CD4-positive, alpha-beta T cell (primary cell): ENCODE measurements at regions not wholly inside any gene's neighbourhood (a gene's known extent, or its start where the extent isn't known, plus 50 kb on each side); places are given as distances from the start of the nearest gene placed in this dataset.

Experiments
- ATAC-seq: fragments of 200-7000 bp; cut with Tn5 transposase; one replicate; pipeline ENCODE4 v1.10.0; 2022; ENCODE audit warnings: mild to moderate bottlenecking; ENCODE audit not compliant: poor library complexity
- CTCF ChIA-PET: fragments of 350-600 bp; sonication (Branson Sonifier 250); formaldehyde crosslinking; loops from one replicate; lab custom pipeline; 2021; ENCODE audit warnings: antibody characterized with exemption, inconsistent platforms; lab: Charles Lee
- POLR2A ChIA-PET: fragments of 350-600 bp; sonication (Branson Sonifier 250); formaldehyde crosslinking; loops from one replicate; lab custom pipeline; 2021; ENCODE audit warnings: antibody characterized with exemption, inconsistent platforms; lab: Charles Lee
- DNase-seq, 14 experiments: peaks; one replicate each; pipeline ENCODE4 v3.0.0-alpha.2; 2013 to 2020; ENCODE audit warnings: mixed read lengths in 2 of 14
- H3K27ac ChIP-seq, 2 donors: one replicate each; pipeline versions ENCODE4 v1.5.1 to v1.7.0; 2013; ENCODE audit warnings: low read length in 2 of 2, low read depth in 1 of 2, mild to moderate bottlenecking in 1 of 2
- H3K27me3 ChIP-seq, 2 experiments: 1 replicate in 1 of 2; 2 replicates in 1 of 2; pipeline versions ENCODE4 v1.6.1 to v1.7.0; 2013; ENCODE audit warnings: low read length in 2 of 2, control low read depth in 1 of 2, mild to moderate bottlenecking in 1 of 2, moderate library complexity in 1 of 2; ENCODE audit not compliant: insufficient read depth in 2 of 2, control insufficient read depth in 1 of 2
- H3K36me3 ChIP-seq: one replicate; pipeline ENCODE4 v1.6.1; 2013; ENCODE audit warnings: low read length, control low read depth; ENCODE audit not compliant: insufficient read depth
- H3K4me1 ChIP-seq: one replicate; pipeline ENCODE4 v1.6.1; 2013; ENCODE audit warnings: low read length, control low read depth; ENCODE audit not compliant: insufficient read depth
- H3K4me3 ChIP-seq: one replicate; pipeline ENCODE4 v1.5.1; 2013; ENCODE audit warnings: mild to moderate bottlenecking, low read length, moderate library complexity
- H3K9me3 ChIP-seq, 2 experiments: 1 replicate in 1 of 2; 2 replicates in 1 of 2; pipeline versions ENCODE4 v1.6.1 to v1.7.0; 2013; ENCODE audit warnings: low read length in 2 of 2, mild to moderate bottlenecking in 2 of 2, control low read depth in 1 of 2, moderate library complexity in 1 of 2; ENCODE audit not compliant: control insufficient read depth in 1 of 2, insufficient read depth in 1 of 2
- H3K27ac Mint-ChIP-seq: one replicate; pipeline ENCODE4 v1.8.0; 2020; ENCODE audit warnings: mixed read lengths
- H3K27me3 Mint-ChIP-seq: one replicate; pipeline ENCODE4 v1.8.0; 2021; ENCODE audit warnings: mixed read lengths
- H3K36me3 Mint-ChIP-seq: one replicate; pipeline ENCODE4 v1.8.0; 2021; ENCODE audit warnings: low read depth, mixed read lengths
- H3K4me1 Mint-ChIP-seq: one replicate; pipeline ENCODE4 v1.8.0; 2021; ENCODE audit warnings: low read depth, mixed read lengths
- H3K4me3 Mint-ChIP-seq: one replicate; pipeline ENCODE4 v1.8.0; 2020; ENCODE audit warnings: mild to moderate bottlenecking, mixed read lengths
- H3K9me3 Mint-ChIP-seq: one replicate; pipeline ENCODE4 v1.8.0; 2020; ENCODE audit warnings: mixed read lengths
- intact Hi-C, 2 experiments: fragments of 100-400 bp; cut with DNase I in 1 of 2; cut with micrococcal nuclease in 1 of 2; formaldehyde crosslinking; loops; one replicate each; pipeline versions ENCODE4 v1.15.1 to v1.9.0; 2023 to 2025; cut with DNase I, micrococcal nuclease
- TF ChIP-seq, protein P1 (sequence below): fragments of 200-600 bp; IDR thresholded peaks from one replicate; pipeline ENCODE4 v1.8.0; 2022; ENCODE audit warnings: antibody characterized with exemption, mild to moderate bottlenecking

DNA sequence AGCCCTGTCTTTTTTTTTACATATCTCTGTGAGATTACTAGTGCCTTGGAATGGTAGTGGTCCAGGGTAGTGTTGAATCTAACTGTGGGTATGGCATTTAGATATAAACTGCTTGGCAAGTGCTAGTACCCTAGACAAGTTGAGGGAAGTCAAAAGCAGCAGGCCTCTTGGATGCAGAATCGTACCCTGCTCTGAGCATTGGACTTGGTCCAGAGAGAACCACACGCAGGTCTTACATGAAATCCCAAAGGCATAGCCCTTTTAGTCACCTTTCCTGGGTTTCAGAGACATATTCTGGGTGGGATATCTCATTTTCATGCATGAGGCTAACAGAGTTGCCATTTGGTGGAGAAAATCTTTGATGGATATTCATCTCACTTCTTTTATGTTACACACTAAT is 641.4 kb downstream of the PDCD6IP start:
- Histone ChIP-seq H3K36me3 (no peaks in the 10 kb centered on the region), H3K27ac (no peak overlapping the region), H3K4me1 (no peaks in the 10 kb centered on the region), H3K9me3 (no peaks in the 10 kb centered on the region), H3K27me3 (no peaks in the 10 kb centered on the region), H3K4me3 (no peak overlapping the region)
- Mint-ChIP-seq H3K4me1 (no peaks in the 10 kb centered on the region), H3K27me3 (no peaks in the 10 kb centered on the region), H3K36me3 (no peaks in the 10 kb centered on the region), H3K27ac (no peak overlapping the region), H3K4me3 (no peak overlapping the region), H3K9me3 (peaks cover 5% of the 10 kb centered on the region)
- ChIA-PET CTCF (no interaction called here), POLR2A (no interaction called here)
- no peak for DNase-seq
- TF ChIP-seq, protein P1, sequence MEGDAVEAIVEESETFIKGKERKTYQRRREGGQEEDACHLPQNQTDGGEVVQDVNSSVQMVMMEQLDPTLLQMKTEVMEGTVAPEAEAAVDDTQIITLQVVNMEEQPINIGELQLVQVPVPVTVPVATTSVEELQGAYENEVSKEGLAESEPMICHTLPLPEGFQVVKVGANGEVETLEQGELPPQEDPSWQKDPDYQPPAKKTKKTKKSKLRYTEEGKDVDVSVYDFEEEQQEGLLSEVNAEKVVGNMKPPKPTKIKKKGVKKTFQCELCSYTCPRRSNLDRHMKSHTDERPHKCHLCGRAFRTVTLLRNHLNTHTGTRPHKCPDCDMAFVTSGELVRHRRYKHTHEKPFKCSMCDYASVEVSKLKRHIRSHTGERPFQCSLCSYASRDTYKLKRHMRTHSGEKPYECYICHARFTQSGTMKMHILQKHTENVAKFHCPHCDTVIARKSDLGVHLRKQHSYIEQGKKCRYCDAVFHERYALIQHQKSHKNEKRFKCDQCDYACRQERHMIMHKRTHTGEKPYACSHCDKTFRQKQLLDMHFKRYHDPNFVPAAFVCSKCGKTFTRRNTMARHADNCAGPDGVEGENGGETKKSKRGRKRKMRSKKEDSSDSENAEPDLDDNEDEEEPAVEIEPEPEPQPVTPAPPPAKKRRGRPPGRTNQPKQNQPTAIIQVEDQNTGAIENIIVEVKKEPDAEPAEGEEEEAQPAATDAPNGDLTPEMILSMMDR = no peak
- intact Hi-C loops = no loop called here
- no peak for ATAC-seq

DNA sequence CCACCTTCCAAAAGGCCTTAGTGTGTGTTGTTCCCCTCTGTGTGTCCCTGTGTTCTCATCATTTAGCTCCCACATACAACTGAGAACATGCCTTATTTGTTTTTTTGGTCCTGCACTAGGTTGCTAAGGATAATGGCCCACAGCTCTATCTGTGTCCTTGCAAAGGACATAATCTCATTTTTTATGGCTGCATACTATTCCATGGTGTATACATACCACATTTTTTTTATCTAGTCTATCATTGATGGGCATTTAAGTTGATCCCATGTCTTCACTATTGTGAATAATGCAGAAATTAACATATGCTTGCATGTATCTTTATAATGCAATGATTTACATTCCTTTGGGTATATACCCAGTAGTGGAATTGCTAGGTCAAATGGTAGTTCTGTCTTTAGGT is 645.7 kb downstream of the PDCD6IP start:
- H3K27ac Mint-ChIP-seq = no peak overlapping the region
- no peaks in the 10 kb centered on the region for H3K9me3 ChIP-seq
- ChIA-PET POLR2A (no interaction called here), CTCF (no interaction called here)
- TF ChIP-seq, protein P1 = no peak
- DNase-seq (no peak), ATAC-seq (no peak)
- no peaks in the 10 kb centered on the region for H3K36me3 ChIP-seq
- no peak overlapping the region for H3K27ac ChIP-seq
- no peak overlapping the region for H3K4me3 ChIP-seq
- H3K4me1 Mint-ChIP-seq = no peaks in the 10 kb centered on the region
- H3K27me3 Mint-ChIP-seq = no peaks in the 10 kb centered on the region
- no peaks in the 10 kb centered on the region for H3K36me3 Mint-ChIP-seq
- no peaks in the 10 kb centered on the region for H3K27me3 ChIP-seq
- peaks cover 26% of the 10 kb centered on the region for H3K9me3 Mint-ChIP-seq
- intact Hi-C loops = no loop called here
- H3K4me3 Mint-ChIP-seq = no peak overlapping the region
- H3K4me1 ChIP-seq = no peaks in the 10 kb centered on the region

DNA sequence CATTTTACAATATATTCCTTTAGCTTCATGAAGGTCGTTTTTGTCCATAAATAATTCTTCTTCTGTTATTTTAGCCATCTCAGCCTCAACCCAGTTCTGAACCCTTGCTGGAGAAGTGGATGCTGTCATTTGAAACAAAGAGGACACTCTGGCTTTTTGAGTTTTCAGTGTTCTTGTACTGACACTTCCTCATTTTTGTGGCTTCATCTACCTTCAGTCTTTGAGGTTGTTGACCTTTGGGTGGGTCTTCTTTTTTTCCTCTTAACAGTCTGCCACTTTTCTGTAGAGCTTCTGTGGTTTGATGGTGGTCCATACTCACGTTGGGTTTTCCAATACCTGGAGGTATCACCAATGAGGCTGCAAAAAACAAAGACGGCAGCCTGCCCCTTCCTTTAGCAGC is 650.9 kb downstream of the PDCD6IP start:
- CTCF ChIA-PET = no interaction called here
- H3K9me3 Mint-ChIP-seq = peaks cover 21% of the 10 kb centered on the region

More for the DNA sequence above, 650.9 kb downstream of the PDCD6IP start:
- Histone ChIP-seq H3K27me3 (no peaks in the 10 kb centered on the region), H3K9me3 (peaks cover 0 to 6% of the 10 kb centered on the region in 2 experiments), H3K4me1 (no peaks in the 10 kb centered on the region), H3K36me3 (no peaks in the 10 kb centered on the region), H3K27ac (no peak overlapping the region), H3K4me3 (no peak overlapping the region)
- Mint-ChIP-seq H3K36me3 (no peaks in the 10 kb centered on the region), H3K4me3 (no peak overlapping the region), H3K27ac (no peak overlapping the region), H3K27me3 (no peaks in the 10 kb centered on the region), H3K4me1 (no peaks in the 10 kb centered on the region)
- DNase-seq (no peak), ATAC-seq (no peak)
- POLR2A ChIA-PET = no interaction called here
- intact Hi-C loops = no loop called here
- TF ChIP-seq, protein P1 = no peak
